EH (cell line): ENCODE measurements at regions not wholly inside any gene's neighbourhood (a gene's known extent, or its start where the extent isn't known, plus 50 kb on each side); places are given as distances from the start of the nearest gene placed in this dataset.
A peak's percentile ranks its signal among the peaks of the same experiment; 100 is the strongest.

Experiments
- DNase-seq: peaks from one replicate; pipeline ENCODE4 v3.0.0-alpha.2; 2015; ENCODE audit warnings: low read depth

DNA sequence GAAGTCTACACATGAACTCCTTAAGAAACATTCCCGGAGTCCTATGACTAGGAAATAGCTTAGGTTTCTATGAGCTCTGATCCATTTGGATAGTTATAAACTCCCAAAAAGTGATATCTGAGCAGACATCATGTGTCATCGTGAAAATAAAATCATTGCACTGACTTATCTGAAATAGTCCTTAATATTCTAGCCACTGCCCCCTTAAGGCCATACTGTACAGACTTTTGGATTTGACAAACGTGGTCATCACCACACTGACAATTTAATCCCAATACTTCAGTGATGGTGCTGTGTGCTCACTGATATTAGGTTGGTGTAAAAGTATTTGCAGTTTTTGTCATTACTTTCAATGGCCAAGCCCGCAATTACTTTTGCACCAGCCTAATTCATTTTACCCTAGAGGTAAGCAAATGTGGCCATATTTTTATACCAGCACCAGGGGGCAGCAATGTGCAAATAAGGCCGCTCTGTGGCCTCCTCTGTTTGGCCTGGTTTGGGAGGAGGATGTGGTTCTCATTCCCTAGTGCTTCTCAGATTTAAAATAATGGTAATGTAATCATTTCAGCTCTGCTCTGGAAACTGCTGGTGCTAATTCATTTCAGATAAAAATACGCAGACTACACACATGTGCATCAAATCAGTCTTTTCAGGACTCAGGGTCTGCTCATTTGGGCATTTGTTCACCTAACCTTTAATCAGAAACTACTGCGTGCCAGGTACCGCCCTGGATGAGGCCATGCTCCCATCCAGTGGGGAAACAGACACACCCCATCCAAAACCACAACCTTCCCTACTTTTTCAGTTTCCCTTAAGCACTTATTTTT is 196.4 kb upstream of the C1QTNF7 start:
- DNase-seq, result peak; percentile 86

DNA sequence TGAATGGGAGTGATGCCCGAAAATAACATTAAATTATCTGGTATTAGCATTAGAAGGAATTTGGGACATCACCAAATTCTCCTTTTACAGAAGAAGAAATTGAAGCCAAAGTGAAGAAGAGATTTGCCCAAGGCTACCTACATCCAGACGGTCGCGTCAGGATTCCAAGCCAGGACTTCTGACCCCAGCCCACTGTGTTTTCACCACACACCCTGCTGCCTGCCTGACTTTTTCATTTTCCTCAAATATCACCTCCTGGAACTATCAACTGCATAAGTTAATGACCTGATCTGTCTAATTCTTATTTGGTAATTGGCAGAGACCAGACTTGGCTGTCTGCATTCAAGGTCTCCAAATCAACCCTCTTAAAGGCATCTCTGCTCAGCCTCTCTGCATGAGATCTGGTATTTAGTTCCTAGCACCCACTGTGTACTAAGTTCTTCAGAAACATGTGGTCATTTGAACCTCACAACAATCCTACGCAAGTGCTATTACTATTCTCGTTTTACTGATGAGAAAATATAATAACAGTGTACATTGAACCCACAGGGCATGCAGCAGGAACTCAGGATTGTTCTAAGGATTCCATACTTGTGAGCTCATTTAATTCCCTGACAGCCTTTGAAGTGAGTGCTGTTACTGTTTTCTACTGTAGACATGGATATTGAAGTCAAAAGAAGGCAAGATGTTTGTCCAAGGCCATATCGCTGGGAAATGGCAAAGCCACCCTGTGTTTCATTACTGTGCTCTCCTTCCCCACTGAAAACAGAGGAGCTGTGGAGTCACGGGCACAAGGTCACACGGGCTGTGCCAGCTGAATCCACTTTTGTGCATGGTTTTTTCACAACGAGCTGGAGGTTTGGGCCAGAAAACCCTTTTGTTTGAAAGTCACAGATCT is 195.2 kb upstream of the C1QTNF7 start:
- peak; percentile 82 for DNase-seq

DNA sequence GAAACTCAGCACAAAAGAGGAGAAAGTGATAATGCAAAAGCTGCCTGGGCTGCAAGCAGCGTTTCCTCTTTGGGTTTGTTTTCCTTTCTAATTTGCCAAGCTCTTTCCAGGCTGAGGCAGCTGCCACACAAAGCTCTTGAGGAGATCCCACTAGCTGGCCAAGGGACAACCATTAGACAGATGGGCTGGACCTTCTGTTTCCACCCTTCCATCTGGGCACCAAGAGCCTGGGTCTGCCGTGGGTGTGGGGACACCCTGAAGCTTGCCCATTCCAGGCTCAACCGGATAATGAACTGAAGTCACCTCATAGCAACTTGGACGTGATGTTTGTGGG is 194.6 kb upstream of the C1QTNF7 start:
- DNase-seq, result peak; percentile 27

DNA sequence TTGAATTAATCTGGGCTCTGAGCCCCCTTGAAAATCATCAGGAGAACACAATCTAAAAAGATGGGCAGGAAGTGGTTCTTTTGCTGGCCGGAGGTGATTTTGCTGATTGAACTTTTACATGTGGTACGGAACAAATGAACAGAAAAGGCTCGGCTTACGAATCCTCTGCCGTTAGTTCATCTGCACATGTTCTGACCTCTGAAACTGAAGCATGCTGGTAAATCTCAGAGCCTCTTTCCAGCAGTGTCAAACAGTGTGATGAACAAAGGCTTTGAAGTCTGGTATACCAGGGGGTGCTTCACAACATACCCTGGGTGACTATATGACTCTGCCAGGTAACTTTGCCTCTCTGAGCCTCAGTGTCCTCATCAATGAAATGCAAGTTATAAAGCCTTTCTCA is 194.2 kb upstream of the C1QTNF7 start:
- no peak for DNase-seq

DNA sequence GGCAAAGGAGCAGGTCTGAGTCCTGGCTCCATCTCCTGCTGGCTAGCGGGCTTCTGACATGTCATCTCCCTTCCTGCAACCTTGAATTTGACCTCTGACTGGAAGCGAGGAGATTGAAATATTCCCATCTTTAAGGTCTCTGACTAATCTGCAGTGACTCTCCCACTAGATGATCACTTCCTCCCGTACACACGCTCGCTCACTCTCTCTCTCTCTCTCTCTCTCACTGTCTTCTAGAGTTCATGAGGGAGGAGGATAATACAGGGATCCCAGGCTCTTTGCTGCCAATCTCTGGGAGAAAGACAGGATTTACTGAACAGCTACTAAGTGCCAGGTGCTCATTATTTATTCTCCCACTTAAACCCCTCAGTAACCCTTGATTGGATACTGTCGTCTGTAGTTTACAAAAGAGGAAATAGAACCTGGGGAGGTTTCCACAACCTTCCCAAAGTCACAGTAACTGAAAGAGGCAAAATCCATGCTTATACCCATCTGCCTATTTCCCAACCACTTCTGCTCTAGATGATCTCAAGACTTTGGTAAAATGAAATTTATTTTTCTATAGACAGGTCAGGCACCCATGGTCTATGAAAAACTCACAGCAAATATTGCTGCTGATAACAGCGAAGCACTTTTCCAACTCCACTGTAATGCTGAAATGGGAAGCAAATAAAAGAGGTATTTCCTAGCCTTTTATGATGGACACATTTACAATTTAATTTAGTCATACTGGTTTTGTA is 193.5 kb upstream of the C1QTNF7 start:
- peak; percentile 84 for DNase-seq

DNA sequence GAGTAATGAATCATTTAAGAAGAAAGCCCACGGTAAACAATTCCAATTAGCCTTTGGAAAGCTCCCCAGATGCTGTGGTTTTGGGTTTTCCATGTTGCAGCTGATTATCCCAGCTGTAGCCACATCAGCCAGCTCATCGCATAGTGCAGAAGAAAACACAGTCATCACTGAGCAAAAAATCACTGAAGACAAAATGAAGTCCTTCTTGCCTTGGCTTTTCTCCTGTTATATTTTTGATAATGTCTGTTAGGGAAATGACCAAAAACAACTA is 193.0 kb upstream of the C1QTNF7 start:
- DNase-seq, result peak; percentile 98

DNA sequence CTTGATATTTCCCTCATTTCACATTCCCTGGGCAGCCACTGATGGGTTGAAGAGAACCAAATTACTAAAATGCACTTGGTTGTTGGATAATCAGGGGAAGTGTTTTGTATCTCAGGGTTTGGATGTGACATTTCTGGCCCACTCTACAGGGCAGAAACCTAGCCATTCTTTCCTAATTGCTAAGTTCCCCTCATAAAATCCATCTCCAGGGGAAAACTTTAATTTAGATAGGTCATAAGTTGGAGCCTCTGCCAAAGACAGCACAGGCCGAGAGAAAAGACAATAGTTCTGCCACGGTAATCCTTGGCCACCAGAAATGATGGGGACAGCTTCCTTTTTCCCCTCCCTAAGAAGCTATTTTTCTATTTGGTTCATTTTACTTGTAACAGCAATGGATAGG is 192.7 kb upstream of the C1QTNF7 start:
- DNase-seq, result no peak

DNA sequence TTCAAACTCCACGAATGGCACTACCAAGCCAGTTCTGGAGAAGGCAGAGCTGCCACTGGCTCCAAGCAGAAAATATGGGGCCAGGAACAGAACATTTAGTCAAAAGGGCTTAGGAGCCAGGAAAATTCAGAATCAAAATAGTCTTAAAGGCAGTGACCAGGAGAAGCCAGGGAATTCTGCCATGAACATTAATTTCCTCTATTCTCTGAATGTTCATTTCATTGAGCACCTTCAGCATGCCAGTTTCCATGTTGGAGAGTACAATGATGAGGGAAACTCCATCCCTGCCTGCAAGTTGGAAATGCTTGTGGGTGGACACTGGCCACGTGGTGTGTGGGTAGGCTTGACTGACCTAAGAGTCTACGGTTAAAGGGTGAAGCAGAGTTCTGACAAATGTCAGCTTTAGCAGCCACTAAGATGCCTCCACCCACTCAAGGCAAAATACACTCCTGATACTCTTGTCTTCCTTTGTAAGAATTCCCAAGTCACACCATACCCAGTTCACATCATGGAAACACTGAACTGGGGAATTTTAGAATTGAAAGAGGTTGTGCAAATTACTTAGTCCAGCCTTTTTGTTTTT is 190.1 kb upstream of the C1QTNF7 start:
- no peak for DNase-seq

DNA sequence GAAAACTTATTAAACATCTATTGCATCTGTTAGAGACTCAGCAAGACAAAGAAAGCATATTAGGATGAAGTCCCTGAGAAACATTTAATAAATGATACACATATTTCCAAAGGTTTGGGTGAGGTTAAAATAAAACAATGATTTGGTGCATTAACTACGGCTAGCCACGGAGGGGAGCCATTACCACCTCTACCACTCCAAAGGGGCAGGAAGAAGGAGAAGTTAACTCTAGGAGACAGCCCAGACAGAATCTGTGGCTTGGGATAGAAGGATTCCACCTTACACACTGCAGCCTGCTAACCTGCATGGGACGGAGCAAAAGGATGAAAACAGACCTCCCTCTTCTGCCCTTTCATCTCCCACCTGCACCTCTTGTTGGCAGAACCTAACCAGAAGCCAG is 189.1 kb upstream of the C1QTNF7 start:
- DNase-seq, result peak; percentile 62

DNA sequence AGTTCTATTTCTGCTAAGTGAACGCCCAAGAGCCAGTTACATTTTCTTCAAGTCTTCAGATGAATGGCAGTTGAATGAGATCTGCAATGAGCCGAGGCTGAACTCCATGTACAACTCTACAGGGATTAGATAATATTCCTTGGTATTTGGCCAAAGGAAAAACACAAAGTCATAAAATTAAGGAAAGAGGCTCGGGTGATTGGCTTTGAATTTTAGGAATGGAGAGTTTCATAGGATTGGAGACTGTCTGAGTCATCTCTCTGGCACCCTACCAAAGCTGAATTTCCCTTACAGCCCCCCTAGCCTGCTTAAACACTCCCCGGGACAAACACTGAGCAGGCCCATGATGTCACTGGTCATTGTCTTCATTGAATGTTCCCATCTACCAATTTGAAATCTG is 188.0 kb upstream of the C1QTNF7 start:
- DNase-seq, result peak; percentile 64

DNA sequence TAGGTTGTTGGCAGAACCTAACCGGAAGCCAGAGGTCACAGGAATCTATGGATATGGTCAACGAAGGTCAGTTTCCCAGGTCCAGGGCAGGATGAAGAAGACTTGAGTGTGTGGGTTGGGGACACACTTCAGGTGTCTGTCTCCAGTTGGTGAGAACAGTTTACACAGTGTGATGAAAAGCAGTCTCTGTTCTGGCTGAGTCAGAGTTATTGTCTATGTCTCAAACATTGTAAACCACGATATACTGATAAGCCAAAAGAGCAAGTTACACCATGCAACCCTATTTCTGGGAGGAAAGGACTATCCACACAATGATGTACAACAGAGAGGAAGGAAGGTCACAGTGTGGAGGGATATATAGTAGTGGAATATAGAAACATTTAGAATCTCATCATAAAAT is 187.1 kb upstream of the C1QTNF7 start:
- DNase-seq, result no peak

DNA sequence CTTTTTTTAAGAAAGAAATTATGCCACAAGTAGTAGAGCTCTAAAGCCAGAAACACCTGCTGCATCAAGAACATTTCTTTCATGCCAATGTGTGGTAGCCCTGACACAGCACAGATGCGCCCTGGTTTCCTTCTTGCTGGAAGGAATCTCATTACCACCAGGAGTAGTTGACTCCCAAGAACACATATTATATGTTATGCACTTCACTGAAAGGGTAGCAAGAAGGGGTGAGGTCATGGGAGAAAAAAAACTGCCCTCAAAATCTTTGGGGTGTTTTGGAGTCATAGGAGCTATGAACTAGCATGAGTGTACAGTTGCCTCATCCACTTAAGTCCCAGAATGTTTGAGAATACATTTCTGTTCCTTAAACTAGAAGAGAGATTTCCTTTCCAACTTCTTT is 185.8 kb upstream of the C1QTNF7 start:
- no peak for DNase-seq

DNA sequence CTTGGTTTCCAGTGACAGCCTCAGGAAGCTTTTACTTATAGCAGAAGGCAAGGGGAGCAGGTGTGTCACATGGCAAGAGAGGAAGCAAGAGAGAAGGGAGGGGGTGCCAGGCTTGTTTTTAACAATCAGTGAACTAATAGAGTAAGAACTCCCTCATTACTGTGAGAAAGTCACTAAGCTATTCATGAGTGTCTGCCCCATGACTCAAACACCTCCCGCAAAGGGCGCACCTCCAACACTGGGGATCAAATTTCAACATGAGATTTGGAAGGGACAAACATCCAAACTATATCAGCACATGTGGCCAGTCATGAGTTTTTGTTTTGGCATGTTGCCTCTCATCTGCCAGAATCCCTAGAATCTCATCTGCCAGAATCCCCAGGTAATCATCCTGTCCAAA is 183.5 kb upstream of the C1QTNF7 start:
- peak; percentile 54 for DNase-seq

DNA sequence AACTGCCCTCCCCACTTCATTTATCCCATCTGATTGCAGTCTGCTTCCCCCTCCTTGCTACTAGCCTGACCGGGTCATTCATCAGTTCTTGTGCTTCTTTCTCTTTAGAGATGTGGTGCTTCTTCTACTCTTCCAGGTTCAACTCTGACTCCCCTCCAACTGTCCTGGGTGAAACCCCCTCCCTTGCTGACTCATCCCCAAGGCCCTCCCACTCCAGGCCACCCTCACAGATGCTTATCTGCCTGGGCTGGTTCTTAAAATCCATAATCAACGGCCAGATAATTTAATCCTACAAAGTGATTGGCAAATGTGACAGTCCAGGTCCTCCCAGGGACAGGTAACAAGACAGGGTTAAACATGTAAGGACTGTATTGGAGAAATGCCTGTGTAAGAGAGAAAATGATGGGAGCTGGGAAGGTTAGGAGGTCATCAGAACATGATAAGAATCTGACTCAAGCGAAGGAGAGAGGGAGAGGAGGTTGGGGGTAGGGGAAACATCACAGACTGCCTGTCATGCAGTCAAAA is 182.8 kb upstream of the C1QTNF7 start:
- no peak for DNase-seq

DNA sequence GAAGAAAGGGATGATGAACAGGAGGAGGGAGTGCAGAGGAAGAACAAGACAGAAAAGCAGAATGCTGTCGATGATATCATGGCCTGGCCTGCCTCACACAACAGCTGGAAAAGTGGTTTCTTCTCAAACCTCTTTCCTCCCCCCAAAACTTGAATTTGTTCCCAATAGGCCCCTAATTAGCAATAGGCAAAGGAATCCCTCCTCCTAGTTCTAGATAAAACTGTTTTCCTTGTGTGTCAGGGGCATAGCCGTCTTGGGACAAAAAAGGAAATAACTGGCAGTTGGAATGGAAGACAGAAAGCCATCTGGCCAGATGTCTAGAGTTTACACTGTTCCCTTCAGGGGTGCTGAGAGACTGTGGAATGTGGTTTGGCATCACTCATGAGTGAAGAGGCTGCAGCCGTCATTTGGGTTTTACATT is 177.8 kb upstream of the C1QTNF7 start:
- DNase-seq, result peak; percentile 27

DNA sequence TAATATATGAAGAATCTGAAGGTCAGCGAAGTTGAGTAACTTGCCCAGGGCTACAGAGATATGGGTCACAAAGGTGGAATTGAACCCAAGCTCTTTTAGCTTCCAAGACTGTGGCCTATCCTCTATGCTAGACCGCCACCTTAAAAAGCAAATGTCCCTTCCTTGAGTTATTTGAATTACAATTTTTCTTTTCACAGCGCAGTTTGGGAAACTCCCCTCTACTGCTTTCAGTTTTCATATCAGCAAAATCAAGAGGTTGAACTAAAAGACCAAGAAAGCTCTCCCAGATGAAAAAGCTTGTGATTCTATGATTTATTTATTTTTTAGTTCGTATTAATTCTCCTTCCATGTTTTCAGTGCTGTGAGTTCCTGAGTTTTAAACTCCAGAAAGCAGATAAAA is 174.5 kb upstream of the C1QTNF7 start:
- no peak for DNase-seq

DNA sequence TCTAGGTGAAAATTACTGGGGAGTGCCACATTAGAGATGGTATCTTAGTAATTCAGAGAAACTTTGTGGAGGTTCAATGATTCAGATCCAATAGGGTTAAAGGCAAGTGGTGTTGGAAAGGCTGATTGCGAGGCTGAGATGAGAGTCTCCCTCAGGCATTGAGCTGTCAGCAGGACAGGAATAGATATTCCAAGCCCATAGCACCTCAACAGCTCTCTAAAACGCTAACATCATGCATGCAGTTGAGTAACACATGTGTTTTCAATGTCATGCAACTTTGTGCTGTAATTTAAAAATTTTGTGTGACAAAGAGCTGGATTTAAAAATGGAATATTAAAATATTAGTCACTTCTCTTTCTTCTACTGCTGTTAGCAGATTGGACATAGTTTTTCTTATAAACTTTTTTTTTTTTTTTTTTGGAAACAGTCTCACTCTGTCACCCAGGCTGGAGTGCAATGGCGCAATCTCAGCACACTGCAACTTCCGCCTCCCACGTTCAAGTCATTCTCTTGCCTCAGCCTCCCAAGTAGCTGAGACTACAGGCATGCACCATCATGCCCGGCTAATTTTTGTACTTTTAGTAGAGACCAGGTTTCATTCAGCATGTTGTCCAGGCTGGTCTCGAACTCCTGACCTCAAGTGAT is 173.5 kb upstream of the C1QTNF7 start:
- DNase-seq, result no peak

DNA sequence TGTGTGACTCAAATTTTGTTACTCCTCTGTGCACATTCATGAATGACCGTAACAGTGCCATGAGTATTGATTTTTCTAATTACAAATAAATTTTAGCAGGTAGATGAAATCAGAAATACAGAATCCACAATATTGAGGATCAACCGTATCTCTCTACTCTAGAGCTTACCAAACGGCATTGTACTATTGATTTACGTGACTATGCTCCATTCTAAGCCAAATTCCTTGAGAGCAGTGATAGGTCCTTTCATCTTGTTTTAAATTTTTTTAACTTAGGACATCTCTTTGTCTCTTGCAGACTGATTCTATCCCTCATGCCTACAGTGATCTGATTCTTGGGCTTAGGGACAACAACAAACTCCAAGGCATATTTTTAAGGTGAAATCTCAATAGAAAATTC is 172.3 kb upstream of the C1QTNF7 start:
- no peak for DNase-seq

DNA sequence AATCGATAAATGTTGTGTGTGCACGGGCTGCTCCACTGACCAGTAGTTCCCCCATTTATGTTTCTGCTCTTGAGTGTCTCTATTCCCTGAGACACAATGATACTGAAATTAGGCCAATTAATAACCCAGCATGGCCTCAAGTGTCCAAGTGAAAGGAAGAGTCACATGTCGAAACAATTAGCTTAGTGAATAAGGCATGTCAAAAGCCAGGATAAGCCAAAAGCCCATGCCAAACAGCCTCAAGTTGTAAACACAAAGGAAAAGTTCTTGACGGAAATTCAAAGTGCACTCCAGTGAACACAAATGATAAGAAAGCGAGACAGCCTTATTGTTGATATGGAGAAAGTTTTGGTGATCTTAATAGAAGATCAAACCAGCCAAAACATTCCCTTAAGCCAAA is 167.1 kb upstream of the C1QTNF7 start:
- DNase-seq, result no peak

DNA sequence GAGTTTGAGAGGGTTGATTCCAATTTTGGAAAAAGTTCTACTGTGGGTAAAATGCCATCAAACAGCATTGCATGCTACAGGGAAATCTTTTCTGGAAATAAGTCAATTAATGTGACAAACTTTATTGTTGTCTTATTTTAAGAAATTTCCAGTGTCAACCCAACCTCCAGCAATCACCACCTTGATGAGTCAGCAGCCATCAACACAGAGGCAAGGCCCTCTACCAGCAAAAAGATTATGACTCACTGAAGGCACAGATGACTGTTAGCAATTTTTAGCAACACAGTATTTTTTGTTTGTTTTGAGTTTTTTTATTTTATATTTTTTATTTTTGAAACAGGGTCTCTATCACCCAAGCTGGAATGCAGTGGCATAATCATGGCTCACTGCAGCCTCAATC is 165.4 kb upstream of the C1QTNF7 start:
- DNase-seq, result no peak

DNA sequence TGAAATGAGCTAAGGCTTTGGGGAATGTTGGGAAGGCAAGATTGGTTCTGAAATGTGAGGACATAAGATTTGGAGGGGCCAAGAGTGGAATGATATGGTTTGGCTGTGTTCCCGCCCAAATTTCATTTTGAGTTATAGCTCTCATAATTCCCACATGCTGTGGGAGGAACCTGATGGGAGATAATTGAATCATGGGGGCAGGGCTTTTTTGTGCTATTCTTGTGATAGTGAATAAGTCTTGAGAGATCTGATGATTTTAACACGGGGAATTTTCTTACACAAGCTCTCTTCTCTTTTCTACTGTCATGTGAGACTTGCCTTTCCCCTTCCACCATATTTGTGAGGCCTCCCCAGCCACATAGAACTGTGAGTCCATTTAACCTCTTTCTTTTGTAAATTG is 157.6 kb upstream of the C1QTNF7 start:
- DNase-seq, result peak; percentile 6

DNA sequence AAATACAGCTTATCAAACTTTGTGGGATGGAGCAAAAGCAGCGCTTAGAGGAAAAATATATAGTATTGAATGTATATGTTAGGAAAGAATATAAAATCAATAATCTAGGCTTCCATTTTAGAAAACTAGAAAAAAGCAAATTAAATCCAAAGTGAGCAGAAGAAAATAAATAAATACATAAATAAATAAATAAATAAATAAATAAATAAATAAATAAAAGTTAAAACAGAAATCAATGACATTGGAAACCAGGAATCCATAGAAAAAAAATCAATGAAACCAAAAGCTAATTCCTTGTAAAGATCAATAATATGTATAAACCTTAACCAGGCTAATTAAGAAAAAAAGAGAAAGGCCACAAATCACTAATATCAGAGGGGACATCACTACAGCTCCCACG is 141.8 kb upstream of the C1QTNF7 start:
- no peak for DNase-seq
